HFFc6 (cell line): ENCODE measurements at regions not wholly inside any gene's neighbourhood (a gene's known extent, or its start where the extent isn't known, plus 50 kb on each side); places are given as distances from the start of the nearest gene placed in this dataset.

Source experiments
- DNase-seq: peaks from one replicate; pipeline ENCODE4 v3.0.0-alpha.2; 2018
- H3K27ac Mint-ChIP-seq: 2 replicates; pipeline ENCODE4 v1.8.0; 2020; ENCODE audit warnings: mild to moderate bottlenecking, mixed read lengths
- H3K27me3 Mint-ChIP-seq: 2 replicates; pipeline ENCODE4 v1.8.0; 2021; ENCODE audit warnings: mild to moderate bottlenecking, moderate library complexity, mixed read lengths; ENCODE audit not compliant: insufficient read depth
- H3K36me3 Mint-ChIP-seq: 2 replicates; pipeline ENCODE4 v1.8.0; 2021; ENCODE audit warnings: low read depth, mixed read lengths
- H3K4me1 Mint-ChIP-seq: 2 replicates; pipeline ENCODE4 v1.8.0; 2020; ENCODE audit warnings: low read depth, mixed read lengths
- H3K4me3 Mint-ChIP-seq: 2 replicates; pipeline ENCODE4 v1.8.0; 2020; ENCODE audit warnings: mild to moderate bottlenecking, moderate library complexity, mixed read lengths
- H3K9me3 Mint-ChIP-seq: 2 replicates; pipeline ENCODE4 v1.8.0; 2020; ENCODE audit warnings: mild to moderate bottlenecking, mixed read lengths
- TF ChIP-seq, protein P1 (sequence below): fragments of 200-600 bp; sonication (generic); IDR thresholded peaks from 2 replicates; pipeline ENCODE4 v1.5.0; 2021; ENCODE audit warnings: antibody characterized with exemption, mild to moderate bottlenecking

DNA sequence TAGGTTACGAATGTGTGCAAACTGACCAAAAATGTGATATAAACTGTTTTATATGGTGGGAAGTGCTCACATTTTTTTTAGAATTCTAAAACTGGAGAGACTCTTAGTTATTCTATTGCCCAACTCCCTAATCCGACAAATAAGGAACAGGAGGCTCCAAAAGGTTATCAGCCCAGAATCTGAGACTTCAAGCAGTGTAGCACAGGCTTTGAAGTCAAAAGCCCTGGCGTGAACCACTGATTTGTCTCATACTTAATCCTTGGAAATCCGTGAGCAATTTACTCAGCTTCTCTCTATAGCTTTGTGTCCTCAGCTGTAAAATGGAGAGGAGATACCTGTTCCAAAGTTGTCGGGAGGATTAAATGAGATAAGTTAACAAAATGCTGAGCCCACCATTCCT is 368.8 kb upstream of the SASH1 start:
- Mint-ChIP-seq H3K4me3 (no peak overlapping the region), H3K4me1 (no peaks in the 10 kb centered on the region), H3K36me3 (no peaks in the 10 kb centered on the region), H3K9me3 (peaks cover 10% of the 10 kb centered on the region), H3K27ac (no peak overlapping the region), H3K27me3 (no peaks in the 10 kb centered on the region)
- TF ChIP-seq, protein P1, sequence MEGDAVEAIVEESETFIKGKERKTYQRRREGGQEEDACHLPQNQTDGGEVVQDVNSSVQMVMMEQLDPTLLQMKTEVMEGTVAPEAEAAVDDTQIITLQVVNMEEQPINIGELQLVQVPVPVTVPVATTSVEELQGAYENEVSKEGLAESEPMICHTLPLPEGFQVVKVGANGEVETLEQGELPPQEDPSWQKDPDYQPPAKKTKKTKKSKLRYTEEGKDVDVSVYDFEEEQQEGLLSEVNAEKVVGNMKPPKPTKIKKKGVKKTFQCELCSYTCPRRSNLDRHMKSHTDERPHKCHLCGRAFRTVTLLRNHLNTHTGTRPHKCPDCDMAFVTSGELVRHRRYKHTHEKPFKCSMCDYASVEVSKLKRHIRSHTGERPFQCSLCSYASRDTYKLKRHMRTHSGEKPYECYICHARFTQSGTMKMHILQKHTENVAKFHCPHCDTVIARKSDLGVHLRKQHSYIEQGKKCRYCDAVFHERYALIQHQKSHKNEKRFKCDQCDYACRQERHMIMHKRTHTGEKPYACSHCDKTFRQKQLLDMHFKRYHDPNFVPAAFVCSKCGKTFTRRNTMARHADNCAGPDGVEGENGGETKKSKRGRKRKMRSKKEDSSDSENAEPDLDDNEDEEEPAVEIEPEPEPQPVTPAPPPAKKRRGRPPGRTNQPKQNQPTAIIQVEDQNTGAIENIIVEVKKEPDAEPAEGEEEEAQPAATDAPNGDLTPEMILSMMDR, result no peak
- no peak for DNase-seq

DNA sequence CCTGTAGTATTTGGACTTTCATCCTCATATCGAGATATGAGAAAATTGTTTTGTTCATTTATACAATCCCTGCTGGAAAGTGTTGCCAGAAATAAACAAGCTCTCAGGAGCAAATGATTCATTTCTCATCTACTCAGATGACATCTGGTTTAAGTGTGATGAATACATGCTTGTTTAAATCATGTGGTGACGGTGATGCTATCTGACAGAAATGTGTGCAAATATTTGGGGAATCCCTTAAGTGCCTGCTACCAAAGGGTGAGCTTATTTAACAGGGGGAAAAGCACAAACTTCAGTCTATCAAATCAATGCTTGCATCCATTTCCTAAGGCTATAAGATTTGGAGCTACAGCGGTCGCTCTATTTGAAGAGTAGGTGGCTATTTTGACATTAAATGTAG is 368.3 kb upstream of the SASH1 start:
- Mint-ChIP-seq H3K9me3 (peaks cover 9% of the 10 kb centered on the region), H3K4me1 (no peaks in the 10 kb centered on the region), H3K27ac (no peak overlapping the region), H3K4me3 (no peak overlapping the region), H3K36me3 (no peaks in the 10 kb centered on the region), H3K27me3 (no peaks in the 10 kb centered on the region)
- DNase-seq, result no peak
- TF ChIP-seq, protein P1, result no peak

DNA sequence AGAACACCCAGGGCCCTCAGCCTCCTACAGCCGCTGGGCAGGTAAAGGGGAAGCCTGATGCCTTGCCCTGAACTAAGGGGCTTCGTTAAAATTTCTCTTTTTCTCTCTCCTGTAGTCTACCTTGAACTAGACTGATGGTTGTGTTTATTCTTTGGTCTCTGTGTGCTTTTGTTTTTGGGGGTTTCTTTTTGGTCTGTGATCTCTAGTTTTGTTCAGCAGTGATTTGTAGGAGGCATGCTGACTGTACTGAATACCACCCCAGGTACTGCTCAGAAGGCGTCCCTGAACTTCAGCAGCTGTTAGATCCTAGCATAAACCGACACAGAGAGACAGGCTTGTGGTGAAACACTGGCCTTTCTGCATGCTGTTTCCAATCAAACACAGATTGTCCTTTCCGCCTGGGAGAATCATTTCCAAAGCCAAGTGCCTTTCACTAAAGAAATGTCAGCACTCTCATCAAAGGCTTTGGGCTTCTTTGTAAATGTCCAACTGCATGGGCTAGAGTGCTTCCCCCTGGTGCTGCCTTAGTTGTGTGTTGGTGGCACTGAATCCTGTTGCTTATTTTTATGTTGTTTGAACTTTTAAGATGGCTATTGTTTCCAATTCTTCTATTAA is 364.7 kb upstream of the SASH1 start:
- H3K27ac Mint-ChIP-seq, result no peak overlapping the region
- no peak for DNase-seq
- no peak overlapping the region for H3K4me3 Mint-ChIP-seq
- TF ChIP-seq, protein P1, result no peak
- H3K4me1 Mint-ChIP-seq, result no peaks in the 10 kb centered on the region
- no peaks in the 10 kb centered on the region for H3K27me3 Mint-ChIP-seq
- H3K36me3 Mint-ChIP-seq, result no peaks in the 10 kb centered on the region
- H3K9me3 Mint-ChIP-seq, result peaks cover 9% of the 10 kb centered on the region; the same call in 1 of the 2 replicates

DNA sequence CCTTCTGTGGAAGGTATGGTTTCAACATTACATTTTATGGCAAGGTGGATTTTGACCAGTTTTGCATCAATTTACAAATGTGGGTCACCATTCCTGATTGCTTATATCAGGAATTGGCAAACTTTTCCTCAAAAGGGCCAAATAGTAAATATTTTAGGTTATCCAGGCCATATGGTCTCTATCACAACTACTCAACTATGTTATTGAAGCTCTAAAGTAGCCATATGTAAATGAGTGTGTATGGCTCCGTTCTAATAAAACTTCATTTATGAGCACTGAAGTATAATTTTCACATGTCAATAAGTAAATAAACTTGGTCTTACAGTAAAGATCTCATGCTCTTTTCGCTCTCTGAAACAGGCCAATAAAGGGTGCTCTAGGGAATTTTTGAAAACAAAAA is 362.7 kb upstream of the SASH1 start:
- TF ChIP-seq, protein P1, result no peak
- Mint-ChIP-seq H3K27me3 (no peaks in the 10 kb centered on the region; the same call in 1 of the 2 replicates), H3K27ac (no peak overlapping the region), H3K36me3 (no peaks in the 10 kb centered on the region), H3K4me3 (no peak overlapping the region), H3K9me3 (peaks cover 9% of the 10 kb centered on the region; the same call in 1 of the 2 replicates), H3K4me1 (no peaks in the 10 kb centered on the region)
- DNase-seq, result no peak

DNA sequence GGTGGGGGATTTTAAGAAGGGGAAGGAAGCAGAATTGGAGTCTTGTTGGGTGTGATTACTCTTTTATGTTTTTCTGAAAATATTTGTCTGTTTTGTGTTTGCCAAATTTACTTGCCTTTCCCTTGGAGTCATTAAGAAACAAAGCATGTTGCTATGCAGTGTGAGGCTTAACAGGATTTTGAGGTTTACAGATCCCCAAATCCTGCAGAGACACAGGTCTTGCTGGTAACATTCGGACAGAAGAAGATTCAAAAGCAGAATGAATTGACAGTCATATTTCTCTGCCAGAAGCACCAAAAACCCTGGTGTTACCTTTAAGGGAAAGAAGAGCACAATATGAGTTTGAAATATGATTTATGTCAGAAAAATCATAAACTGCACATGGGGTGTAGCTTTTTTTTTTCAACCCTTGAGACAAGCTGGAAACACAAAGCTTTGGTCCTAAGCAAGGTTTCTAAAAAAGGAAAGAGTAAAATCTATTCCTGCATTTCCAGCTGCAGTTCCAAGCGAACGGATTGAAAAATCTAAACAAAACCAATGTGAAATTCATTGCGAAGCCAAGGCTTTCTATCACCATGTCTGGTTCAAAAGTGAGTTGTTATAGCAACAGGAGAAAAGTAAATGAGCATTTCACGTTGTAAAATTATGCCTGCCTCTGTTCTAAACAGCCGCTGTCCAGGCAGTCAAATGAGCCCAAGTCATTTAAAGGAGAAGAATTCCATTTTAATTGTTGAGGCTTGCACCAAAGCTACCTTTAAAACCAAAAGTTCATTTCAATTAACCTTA is 358.9 kb upstream of the SASH1 start:
- no peak overlapping the region for H3K4me3 Mint-ChIP-seq
- H3K27me3 Mint-ChIP-seq, result peaks cover 4% of the 10 kb centered on the region
- TF ChIP-seq, protein P1, result no peak
- DNase-seq, result no peak
- H3K36me3 Mint-ChIP-seq, result no peaks in the 10 kb centered on the region
- H3K9me3 Mint-ChIP-seq, result peaks cover 11% of the 10 kb centered on the region; the same call in 1 of the 2 replicates
- H3K27ac Mint-ChIP-seq, result no peak overlapping the region
- no peaks in the 10 kb centered on the region for H3K4me1 Mint-ChIP-seq
